Nephron progenitor cell (in vitro differentiated cells): ENCODE measurements at regions not wholly inside any gene's neighbourhood (a gene's known extent, or its start where the extent isn't known, plus 50 kb on each side); places are given as distances from the start of the nearest gene placed in this dataset.
A peak's percentile ranks its signal among the peaks of the same experiment; 100 is the strongest.

ENCODE experiments used
- DNase-seq: peaks from one replicate; pipeline ENCODE4 v3.0.0; 2021
- H3K27ac Mint-ChIP-seq: 2 replicates; pipeline ENCODE4 v1.8.0; 2021; ENCODE audit warnings: mild to moderate bottlenecking, moderate library complexity, mixed read lengths
- H3K27me3 Mint-ChIP-seq: 2 replicates; pipeline ENCODE4 v1.8.0; 2021; ENCODE audit warnings: mild to moderate bottlenecking, low read depth, mixed read lengths; ENCODE audit not compliant: poor library complexity
- H3K36me3 Mint-ChIP-seq: 2 replicates; pipeline ENCODE4 v1.8.0; 2021; ENCODE audit warnings: low read depth, mixed read lengths
- H3K4me1 Mint-ChIP-seq: 2 replicates; pipeline ENCODE4 v1.8.0; 2021; ENCODE audit warnings: mixed read lengths
- H3K4me3 Mint-ChIP-seq: 2 replicates; pipeline ENCODE4 v1.8.0; 2021; ENCODE audit warnings: mild to moderate bottlenecking, moderate library complexity, mixed read lengths
- H3K9me3 Mint-ChIP-seq: 2 replicates; pipeline ENCODE4 v1.8.0; 2021; ENCODE audit warnings: mild to moderate bottlenecking, moderate library complexity, mixed read lengths
- TF ChIP-seq, protein P1 (sequence below): fragments of 200-600 bp; sonication (generic); IDR thresholded peaks from 2 replicates; pipeline ENCODE4 v1.5.0; 2021; ENCODE audit warnings: antibody characterized with exemption

DNA sequence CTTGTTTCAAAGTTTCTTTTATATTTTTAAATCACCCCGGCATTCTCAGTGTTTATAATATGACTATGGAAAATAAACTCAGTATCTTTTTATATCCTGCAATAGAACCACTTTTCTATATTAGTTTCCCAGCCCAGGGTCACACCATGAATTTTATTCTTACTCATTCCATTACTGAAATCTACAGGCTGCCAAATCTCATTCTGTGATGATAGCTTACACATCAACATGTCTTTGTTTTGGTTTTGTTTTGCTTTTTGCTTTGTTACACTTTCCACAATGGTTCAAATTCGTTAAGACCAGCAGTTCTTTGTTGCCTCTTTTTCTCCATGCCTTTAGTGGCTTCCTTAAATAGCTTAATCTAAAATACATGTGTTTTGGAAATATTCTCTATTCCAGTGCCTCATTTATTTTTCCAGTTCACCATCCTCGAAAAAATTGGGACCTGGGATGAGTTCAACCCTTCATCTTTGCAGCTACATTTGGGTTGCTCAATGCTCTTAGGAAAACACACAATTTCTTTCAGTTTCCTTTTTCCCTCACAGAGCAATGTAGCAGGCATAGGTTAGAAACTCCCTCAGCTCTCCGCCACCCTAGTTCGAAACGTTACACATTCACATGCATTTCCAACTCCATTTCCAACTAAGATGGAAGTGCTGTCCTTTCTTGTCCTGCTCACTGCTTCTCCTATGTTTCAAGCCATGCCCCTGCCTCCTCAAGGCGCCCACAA, 1146.3 kb downstream of the MAT2B start:
- no peak overlapping the region for H3K4me3 Mint-ChIP-seq
- no peaks in the 10 kb centered on the region for H3K9me3 Mint-ChIP-seq
- H3K36me3 Mint-ChIP-seq: no peaks in the 10 kb centered on the region
- H3K27me3 Mint-ChIP-seq: no peaks in the 10 kb centered on the region
- H3K4me1 Mint-ChIP-seq: peaks cover 23% of the 10 kb centered on the region
- TF ChIP-seq, protein P1, sequence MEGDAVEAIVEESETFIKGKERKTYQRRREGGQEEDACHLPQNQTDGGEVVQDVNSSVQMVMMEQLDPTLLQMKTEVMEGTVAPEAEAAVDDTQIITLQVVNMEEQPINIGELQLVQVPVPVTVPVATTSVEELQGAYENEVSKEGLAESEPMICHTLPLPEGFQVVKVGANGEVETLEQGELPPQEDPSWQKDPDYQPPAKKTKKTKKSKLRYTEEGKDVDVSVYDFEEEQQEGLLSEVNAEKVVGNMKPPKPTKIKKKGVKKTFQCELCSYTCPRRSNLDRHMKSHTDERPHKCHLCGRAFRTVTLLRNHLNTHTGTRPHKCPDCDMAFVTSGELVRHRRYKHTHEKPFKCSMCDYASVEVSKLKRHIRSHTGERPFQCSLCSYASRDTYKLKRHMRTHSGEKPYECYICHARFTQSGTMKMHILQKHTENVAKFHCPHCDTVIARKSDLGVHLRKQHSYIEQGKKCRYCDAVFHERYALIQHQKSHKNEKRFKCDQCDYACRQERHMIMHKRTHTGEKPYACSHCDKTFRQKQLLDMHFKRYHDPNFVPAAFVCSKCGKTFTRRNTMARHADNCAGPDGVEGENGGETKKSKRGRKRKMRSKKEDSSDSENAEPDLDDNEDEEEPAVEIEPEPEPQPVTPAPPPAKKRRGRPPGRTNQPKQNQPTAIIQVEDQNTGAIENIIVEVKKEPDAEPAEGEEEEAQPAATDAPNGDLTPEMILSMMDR: no peak
- peak overlapping the region; percentile 37 for H3K27ac Mint-ChIP-seq
- DNase-seq: no peak

DNA sequence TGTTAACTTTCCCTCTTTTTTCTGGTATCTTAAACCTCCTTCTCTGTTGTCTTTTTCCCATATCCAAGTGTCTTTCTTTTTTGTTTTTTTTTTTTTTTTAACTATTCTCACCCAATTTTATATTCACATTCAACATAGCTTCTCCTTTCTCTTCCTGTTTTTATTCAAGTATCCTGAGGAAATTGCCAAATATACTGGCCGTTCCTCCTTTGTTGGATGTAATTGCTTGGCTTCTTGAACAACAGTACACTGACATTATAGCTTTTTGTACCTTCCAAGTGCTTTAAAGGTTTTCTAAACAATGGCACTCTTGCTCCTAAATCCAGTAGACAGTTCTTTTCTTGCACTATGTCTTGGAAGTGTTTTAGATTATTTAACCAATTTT, 1146.8 kb downstream of the MAT2B start:
- TF ChIP-seq, protein P1: no peak
- H3K4me1 Mint-ChIP-seq: peaks cover 23% of the 10 kb centered on the region
- H3K36me3 Mint-ChIP-seq: no peaks in the 10 kb centered on the region
- no peaks in the 10 kb centered on the region for H3K27me3 Mint-ChIP-seq
- DNase-seq: no peak
- peak overlapping the region; percentile 37 for H3K27ac Mint-ChIP-seq
- H3K9me3 Mint-ChIP-seq: no peaks in the 10 kb centered on the region
- H3K4me3 Mint-ChIP-seq: no peak overlapping the region

DNA sequence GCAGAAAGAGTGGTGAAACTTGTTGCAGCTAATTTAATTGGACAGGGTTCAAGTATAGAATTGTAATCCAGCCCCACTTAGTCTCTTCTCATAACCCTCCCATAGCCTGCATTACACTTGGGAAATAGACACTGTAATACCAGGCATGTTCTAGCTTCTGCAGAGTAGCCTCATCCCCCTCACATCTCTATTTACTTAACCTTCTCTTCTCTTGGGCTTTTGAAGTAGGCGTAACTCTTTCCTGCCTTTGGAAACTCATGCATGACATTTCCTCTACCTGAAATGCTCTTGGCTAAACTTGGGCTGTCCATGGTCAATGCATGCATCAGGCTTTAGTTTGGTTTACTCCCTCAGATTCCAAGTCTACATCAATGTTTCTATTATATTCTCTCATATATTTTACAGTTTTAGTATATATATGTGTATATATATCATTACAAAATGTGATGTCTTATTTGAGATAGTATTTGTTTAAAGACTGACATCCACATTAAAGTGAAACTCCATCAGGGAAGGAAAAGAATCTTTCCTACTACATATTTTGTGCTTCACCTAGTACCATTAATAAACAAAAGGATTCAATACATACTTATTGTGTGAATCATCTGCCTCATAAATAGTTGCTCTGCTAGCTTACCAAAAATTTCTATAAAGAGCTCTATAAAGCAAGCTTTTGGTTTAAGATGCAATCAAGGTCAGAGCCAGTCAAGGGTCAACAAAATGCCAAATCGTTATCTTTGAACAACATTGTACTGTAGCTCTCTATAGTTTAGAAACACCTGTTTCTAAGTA, 1158.0 kb downstream of the MAT2B start:
- Mint-ChIP-seq H3K4me3 (no peak overlapping the region), H3K27ac (no peak overlapping the region), H3K36me3 (no peaks in the 10 kb centered on the region), H3K9me3 (peaks cover 3% of the 10 kb centered on the region), H3K27me3 (no peaks in the 10 kb centered on the region), H3K4me1 (peaks cover 9% of the 10 kb centered on the region)
- TF ChIP-seq, protein P1: no peak
- no peak for DNase-seq

DNA sequence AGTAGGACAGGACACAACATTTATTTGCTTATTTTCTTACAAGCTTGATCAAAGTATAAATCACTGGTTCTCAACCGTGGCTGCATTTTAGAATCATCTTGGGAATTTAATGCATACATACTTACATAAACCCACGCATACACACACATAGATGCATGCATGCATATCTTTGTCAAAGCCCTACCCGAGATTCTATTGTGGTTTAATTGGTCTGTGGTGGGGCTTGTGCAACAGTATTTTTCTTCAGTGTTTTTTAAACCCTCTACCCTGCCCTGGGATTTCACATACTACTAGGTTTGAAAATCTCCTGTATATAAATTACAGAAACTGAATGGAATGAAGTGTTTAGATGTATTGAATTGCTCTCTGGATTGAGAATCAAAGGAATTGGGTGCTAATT, 1166.2 kb downstream of the MAT2B start:
- Mint-ChIP-seq H3K9me3 (no peaks in the 10 kb centered on the region), H3K36me3 (no peaks in the 10 kb centered on the region), H3K27me3 (no peaks in the 10 kb centered on the region), H3K4me3 (no peak overlapping the region), H3K27ac (no peak overlapping the region), H3K4me1 (no peaks in the 10 kb centered on the region)
- TF ChIP-seq, protein P1: no peak
- no peak for DNase-seq

DNA sequence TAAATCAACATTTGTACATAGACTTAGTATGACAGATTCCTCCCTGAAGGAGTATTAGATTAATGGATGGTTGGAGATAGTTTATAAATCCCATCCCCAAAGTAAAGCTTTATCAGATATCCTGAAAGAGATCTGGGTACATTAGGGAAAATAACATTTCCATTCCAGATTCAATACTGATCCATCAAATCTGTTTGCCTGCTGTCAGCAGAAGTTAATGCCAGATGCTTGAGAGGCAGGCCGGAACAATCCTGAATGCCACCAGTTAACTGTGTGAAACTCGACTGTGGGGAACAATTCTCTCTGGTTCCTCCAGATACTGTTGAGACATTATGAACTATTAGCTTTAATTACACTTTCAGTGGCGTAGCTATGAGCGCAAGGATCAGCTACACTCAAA, 1166.8 kb downstream of the MAT2B start:
- Mint-ChIP-seq H3K9me3 (no peaks in the 10 kb centered on the region), H3K27ac (no peak overlapping the region)
- TF ChIP-seq, protein P1: no peak

More for the DNA sequence above, 1166.8 kb downstream of the MAT2B start:
- no peak overlapping the region for H3K4me3 Mint-ChIP-seq
- no peaks in the 10 kb centered on the region for H3K4me1 Mint-ChIP-seq
- DNase-seq: no peak
- no peaks in the 10 kb centered on the region for H3K36me3 Mint-ChIP-seq
- no peaks in the 10 kb centered on the region for H3K27me3 Mint-ChIP-seq
